HG02981 (cell line): ENCODE measurements at regions not wholly inside any gene's neighbourhood (a gene's known extent, or its start where the extent isn't known, plus 50 kb on each side); places are given as distances from the start of the nearest gene placed in this dataset.
"Not testable (repeated sequence)": the region's sequence is repeated elsewhere in the genome, so short reads cannot be mapped to it uniquely, and the experiment has no call there.

Experiments used
- ATAC-seq: cut with Tn5 transposase; IDR thresholded peaks from one replicate; pipeline ENCODE4 v1.9.1; 2021; ENCODE audit warnings: mild to moderate bottlenecking, moderate library complexity; ENCODE audit not compliant: unreplicated experiment

DNA sequence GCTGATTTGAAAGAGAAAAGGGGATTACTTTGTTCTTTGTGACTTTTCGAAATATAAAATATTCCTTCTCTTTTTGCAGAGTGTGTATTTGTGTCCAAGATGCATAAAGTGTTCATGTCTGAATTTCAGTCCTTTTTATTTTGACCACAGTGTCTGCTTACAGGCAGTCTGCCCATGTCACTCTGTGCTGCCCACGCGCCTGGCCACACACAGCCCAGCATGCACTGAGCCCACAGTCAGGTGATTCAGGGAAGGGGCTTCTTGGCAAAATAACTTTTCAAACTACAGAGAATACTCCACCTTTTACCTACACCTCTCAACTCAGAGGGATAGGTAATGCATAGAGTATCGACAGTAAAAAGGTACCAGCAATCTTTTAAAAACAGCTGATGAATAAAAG lies 142.5 kb upstream of the TRPC4 start:
- ATAC-seq = no peak

- no peak for ATAC-seq
These were observed 139.1 kb upstream of the TRPC4 start for GRCh38 chr13:38008636-38009035.

DNA sequence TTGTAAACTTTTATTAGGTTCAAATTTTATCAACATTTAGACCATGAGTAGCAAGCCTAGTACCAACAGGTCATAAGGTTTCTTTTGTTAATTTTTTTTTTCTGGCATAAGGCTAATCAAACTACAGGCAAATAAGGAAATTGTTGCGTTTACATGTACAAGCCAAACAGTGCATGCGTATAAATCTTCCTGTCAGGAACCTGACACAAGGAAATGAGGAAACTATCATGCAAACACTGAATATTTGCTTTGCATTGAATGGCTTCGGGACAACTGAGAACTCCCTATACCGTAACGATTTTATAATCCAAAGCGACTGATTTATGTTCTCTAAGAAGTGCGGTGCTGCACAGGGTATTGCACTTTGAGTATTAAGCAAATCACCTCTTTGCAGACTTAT lies 133.0 kb upstream of the TRPC4 start:
- no peak for ATAC-seq

GRCh38 chr13:37997641-37998040 lies 128.1 kb upstream of the TRPC4 start:
- no peak for ATAC-seq

- ATAC-seq = no peak
These were observed 125.5 kb upstream of the TRPC4 start for GRCh38 chr13:37995092-37995491.

GRCh38 chr13:37986811-37987210 lies 117.2 kb upstream of the TRPC4 start:
- no peak for ATAC-seq

GRCh38 chr13:37985281-37985680 lies 115.7 kb upstream of the TRPC4 start:
- no peak for ATAC-seq

DNA sequence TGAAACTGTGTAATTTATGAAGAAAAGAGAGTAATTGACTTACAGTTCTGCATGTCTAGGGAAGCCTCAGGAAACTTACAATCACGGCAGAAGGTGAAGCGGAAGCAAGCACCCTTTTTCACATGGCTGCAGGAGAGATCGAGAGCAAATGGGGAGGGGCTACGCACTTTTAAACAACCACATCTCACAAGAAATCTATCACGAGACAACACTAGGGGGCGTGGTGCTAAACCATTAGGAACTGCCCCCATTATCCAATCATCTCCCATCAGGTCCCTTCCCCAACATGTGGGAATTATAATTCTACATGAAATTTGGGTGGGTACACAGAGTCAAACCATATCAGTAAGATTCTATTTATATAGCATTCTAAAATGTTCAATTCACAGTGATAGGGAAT lies 114.8 kb upstream of the TRPC4 start:
- ATAC-seq = no peak

- ATAC-seq = no peak
These were observed 112.4 kb upstream of the TRPC4 start for GRCh38 chr13:37981932-37982331.

DNA sequence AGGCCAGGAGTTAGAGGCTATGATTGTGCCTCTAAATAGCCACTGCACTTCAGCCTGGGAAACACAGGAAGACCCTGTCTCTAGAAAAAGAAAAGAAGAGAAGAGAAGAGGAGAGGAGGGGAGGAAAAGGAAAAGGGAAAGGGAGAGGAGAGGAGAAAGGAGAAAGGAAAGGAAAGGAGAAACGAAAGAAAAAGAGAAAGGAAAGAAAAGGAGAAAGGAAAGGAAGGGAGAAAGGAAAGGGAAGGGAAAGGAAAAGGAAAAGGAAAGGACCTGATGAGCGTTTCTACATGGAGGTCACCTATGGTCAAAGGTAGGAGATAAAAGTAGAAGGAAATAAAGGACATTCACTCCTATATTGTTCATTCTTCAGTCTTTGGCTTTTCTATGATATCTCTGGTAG lies 109.1 kb upstream of the TRPC4 start:
- ATAC-seq = no peak

DNA sequence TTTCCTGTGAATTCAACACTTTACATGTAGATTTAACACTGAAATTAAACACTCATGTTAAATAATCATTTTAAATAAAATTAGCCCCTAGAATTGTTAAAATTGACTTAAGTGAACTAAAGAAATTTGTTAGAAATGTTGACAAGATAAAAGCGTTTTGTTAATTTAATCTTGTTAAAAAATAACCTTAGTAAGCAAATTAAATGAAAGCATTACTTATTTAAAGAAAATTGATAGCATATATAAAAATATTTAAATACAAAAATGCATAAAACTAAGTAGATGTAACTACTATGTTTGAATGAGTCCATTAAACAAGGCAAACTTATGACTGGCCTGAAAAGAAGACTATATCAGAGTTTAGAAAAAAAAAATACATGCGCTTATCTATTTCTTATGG lies 99.0 kb upstream of the TRPC4 start:
- ATAC-seq = no peak

DNA sequence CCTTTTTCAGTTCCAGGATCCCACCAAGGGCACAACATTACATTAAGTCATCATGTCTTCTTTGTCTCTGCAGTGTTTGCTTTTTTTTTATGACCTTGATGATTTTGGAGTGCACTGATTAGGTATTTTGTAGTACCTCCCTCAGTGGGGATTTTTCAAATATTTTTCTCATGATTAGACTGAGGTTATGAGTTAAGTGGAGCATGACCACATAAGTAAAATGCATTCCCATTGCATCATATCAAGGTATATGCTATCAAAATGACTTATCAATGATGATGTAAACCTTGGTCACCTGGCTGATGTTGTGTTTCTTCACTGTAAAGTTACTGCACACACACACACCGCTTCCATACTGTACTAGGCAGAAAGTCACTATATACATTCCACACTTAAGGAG lies 96.7 kb upstream of the TRPC4 start:
- no peak for ATAC-seq

GRCh38 chr13:37960427-37960826 lies 90.9 kb upstream of the TRPC4 start:
- no peak for ATAC-seq

DNA sequence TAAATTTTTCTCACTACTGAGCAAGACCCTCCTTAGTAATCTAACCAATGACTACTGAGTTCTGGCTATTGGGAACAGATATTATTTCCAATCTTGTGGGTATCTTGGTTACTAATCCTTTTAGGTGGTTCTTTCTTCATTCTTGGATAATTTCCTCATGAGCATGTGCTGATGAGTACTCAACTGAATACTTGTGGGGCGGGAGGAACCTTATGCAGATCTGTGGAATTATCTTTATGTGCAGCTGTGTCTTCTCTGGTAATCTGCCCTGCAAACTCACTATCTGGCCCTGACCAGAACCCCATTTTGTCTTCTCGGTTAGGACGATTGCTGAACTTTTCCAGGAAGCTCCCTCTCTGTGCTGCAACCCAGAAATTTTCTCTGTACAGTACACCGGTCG lies 89.7 kb upstream of the TRPC4 start:
- ATAC-seq = no peak

GRCh38 chr13:37956536-37956935 lies 87.0 kb upstream of the TRPC4 start:
- no peak for ATAC-seq

DNA sequence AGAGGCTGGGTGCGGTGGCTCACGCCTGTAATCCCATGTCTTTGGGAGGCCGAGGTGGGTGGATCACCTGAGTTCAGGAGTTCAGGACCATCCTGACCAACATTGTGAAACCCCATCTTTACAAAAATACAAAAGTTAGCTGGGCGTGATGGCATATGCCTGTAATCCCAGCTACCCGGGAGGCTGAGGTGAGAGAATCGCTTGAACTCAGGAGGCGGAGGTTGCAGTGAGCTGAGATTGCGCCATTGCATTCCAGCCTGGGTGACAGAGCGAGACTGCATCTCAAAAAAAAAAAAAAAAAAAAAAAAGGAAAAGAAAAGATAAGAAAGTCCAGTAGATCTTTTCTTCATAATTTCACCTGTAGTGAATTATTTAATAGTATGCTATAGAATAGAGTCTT lies 85.0 kb upstream of the TRPC4 start:
- not testable (repeated sequence) for ATAC-seq

GRCh38 chr13:37954191-37954590 lies 84.6 kb upstream of the TRPC4 start:
- ATAC-seq = no peak

DNA sequence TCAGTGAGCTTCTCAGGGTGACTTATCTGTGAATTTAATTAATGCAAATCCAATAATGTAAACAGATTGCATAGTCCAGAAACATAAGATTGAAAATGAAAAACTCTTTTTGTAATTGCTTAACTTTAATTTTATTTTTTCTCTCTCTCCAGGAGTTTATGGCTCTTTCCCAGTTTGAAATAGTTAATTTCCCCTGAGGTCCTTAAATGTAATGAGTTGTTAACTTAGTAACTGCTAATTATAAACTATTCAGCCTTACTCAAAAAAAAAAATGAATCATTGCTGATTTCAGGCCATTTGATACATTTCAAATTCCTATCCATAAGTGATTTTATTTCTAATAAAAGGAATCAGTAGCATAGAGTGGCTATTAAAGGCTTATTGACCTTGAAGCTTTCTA lies 84.1 kb upstream of the TRPC4 start:
- ATAC-seq = no peak

GRCh38 chr13:37950016-37950415 lies 80.4 kb upstream of the TRPC4 start:
- ATAC-seq = no peak

DNA sequence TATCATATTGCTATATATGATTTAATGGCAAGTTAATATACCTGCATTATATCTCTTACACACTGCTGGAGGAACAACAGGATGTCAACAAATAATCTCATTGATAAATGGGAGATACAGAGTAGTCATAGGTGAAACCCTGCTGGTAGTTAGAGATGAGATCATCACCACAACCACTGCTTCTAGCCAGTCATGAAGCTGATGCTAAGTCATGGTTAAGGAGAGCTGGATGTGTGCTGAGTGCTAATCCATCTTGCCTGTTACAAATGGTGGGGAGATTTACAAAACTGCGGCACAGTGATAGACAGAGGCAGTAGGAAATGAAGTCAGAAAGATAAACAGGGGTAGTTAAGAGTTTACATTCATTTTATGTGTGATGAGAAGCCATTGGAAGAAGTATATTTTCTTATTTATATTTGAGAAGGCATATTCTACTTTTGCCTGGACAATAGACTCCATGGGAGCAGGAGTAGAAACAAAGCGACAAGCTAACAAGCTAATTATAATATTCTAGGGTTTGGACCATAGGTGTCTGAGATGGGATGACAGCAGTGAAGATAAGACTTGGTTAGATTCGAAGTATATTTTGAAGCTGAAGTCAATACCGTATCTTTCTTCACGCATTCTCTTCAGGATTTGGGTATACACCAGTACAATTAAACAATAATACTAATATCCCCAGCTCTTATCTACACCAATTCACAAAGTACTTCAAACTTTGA lies 78.0 kb upstream of the TRPC4 start:
- ATAC-seq = no peak

DNA sequence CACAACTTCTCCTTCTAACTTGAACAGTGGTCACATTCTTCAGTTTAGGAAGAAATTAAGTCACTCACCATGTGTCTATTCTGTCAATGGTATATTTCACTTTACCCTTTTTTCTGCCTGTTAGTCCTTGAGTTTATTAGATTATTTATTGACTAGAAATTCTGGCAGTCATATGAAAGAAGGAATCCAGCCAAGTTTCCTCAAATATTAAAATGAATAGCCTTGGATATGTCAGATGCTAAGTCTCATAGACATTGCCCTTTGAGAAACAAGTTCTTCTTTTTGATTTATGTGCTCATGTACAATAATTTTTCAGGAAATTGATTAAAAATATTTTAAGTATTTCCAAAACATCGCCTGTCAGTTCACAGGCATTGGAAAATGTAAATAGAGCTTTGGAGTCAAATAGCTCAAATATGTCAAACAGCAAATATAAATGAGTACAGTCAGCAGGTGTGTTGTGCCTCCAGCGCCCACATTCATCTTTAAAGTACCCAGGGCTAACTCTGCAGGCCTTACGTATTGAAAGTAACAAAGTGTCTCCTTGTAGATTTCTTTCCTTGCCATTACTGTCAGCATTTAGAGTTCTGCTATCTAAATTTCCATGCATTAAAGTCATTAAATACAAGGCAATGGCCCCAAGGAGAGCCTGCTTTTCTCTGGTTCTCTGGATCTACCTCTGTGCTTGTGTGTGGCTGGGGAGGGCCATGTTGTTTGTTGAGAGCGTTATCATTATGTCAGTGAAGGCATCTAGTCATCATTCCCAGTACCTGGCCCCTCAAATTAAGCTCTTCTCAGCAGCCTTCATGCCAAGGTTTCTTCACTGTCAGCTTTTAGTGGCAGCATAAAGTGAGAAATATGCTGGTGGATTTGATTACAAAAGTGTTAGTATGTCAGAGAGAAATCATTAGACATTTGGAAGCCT lies 76.3 kb upstream of the TRPC4 start:
- ATAC-seq = no peak

DNA sequence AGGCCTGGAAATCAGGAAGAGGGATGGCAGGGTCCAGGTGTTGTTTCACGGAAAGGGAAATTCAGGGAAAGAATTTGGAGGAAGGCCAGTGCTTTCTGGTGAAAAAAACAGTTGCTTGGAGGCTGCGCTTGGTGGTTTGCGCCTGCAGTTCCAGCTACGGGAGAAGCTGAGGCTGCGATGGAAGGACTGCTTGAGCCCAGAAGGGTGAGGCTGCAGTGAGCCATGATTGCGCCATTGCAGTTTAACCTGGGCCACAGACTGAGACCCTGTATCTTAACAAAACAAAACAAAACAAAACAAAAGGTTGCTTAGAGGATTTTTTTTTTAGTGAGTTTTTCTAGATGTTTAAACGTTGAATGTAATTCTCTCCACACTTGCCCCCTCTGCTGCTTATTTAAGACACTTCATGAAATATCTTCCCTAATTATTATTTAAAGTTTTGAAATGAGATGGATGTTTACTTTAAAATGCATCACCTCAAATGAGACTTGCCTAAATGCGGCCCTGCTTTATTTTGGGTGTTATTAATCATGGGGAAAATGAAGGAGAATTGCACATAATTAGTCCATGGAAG lies 75.4 kb upstream of the TRPC4 start:
- ATAC-seq = no peak
